SK-N-SH (cell line): ENCODE measurements at regions not wholly inside any gene's neighbourhood (a gene's known extent, or its start where the extent isn't known, plus 50 kb on each side); places are given as distances from the start of the nearest gene placed in this dataset.

Experiments used
- CTCF ChIA-PET: fragments of 300-600, 350-600 bp; formaldehyde crosslinking; extraction: SDS; loops from one replicate; lab custom pipeline; 2021; lab: Yijun Ruan, JAX
- POLR2A ChIA-PET: fragments of 350-600 bp; sonication (Branson Sonifier 250); formaldehyde crosslinking; extraction: SDS; loops from one replicate; lab custom pipeline; 2020; ENCODE audit warnings: antibody characterized with exemption, inconsistent platforms; lab: Yijun Ruan, JAX
- DNase-seq: peaks from one replicate; pipeline ENCODE4 v3.0.0; 2012
- H2AFZ ChIP-seq: fragments of 200-600 bp; sonication (generic); 2 replicates; pipeline ENCODE4 v1.8.1; 2016; ENCODE audit warnings: antibody characterized with exemption, mild to moderate bottlenecking, low read depth
- H3F3A ChIP-seq: fragments of 200-600 bp; sonication (generic); replicated peaks from 2 replicates; pipeline ENCODE3; 2016; ENCODE audit warnings: antibody characterized with exemption, mild to moderate bottlenecking; ENCODE audit not compliant: insufficient read depth
- H3K27ac ChIP-seq, 2 experiments: fragments of 200-500 bp in 1 of 2; fragments of 200-600 bp in 1 of 2; sonication (Bioruptor generic) in 1 of 2; sonication (generic), shearing (Covaris generic) in 1 of 2; 2 replicates each; pipeline versions ENCODE4 v1.5.1 to v1.6.1; 2014 to 2016; ENCODE audit warnings: low read depth in 2 of 2, inconsistent platforms in 1 of 2, low read length in 1 of 2, mild to moderate bottlenecking in 1 of 2, mixed read lengths in 1 of 2
- H3K27me3 ChIP-seq: fragments of 200-600 bp; sonication (generic), shearing (Covaris generic); 2 replicates; pipeline ENCODE4 v1.6.1; 2016; ENCODE audit warnings: mixed run types; ENCODE audit not compliant: insufficient read depth
- H3K36me3 ChIP-seq, 2 experiments: fragments of 200-500 bp in 1 of 2; fragments of 200-600 bp in 1 of 2; sonication (Bioruptor generic) in 1 of 2; sonication (generic) in 1 of 2; replicated peaks in 1 of 2; 2 replicates each; pipeline versions ENCODE3 to v1.5.1; 2014 to 2016; ENCODE audit warnings: low read length in 1 of 2, mild to moderate bottlenecking in 1 of 2; ENCODE audit not compliant: insufficient read depth in 2 of 2, control insufficient read depth in 1 of 2
- H3K4me1 ChIP-seq, 2 experiments: fragments of 200-500 bp in 1 of 2; fragments of 200-600 bp in 1 of 2; sonication (Bioruptor generic) in 1 of 2; sonication (generic), shearing (Covaris generic) in 1 of 2; 2 replicates each; pipeline versions ENCODE4 v1.5.1 to v1.6.1; 2014 to 2016; ENCODE audit warnings: low read depth in 1 of 2, low read length in 1 of 2, mixed run types in 1 of 2; ENCODE audit not compliant: insufficient read depth in 2 of 2, control insufficient read depth in 1 of 2
- H3K4me2 ChIP-seq: fragments of 200-600 bp; sonication (generic), shearing (Covaris generic); 2 replicates; pipeline ENCODE4 v1.6.1; 2017; ENCODE audit warnings: mixed run types
- H3K4me3 ChIP-seq, 2 experiments: fragments of 200-500 bp in 1 of 2; fragments of 200-600 bp in 1 of 2; sonication (Bioruptor generic) in 1 of 2; sonication (generic), shearing (Covaris generic) in 1 of 2; 2 replicates each; pipeline versions ENCODE4 v1.5.1 to v1.8.1; 2014 to 2016; ENCODE audit warnings: low read depth in 2 of 2, inconsistent platforms in 1 of 2, low read length in 1 of 2, mild to moderate bottlenecking in 1 of 2, mixed read lengths in 1 of 2, moderate library complexity in 1 of 2
- H3K79me2 ChIP-seq: fragments of 200-600 bp; sonication (generic); 2 replicates; pipeline ENCODE4 v1.8.1; 2017; ENCODE audit warnings: mild to moderate bottlenecking; ENCODE audit not compliant: insufficient read depth
- H3K9ac ChIP-seq: fragments of 200-600 bp; sonication (generic); 2 replicates; pipeline ENCODE4 v1.6.1; 2017; ENCODE audit warnings: mixed run types
- H3K9me2 ChIP-seq: fragments of 200-600 bp; sonication (generic); 2 replicates; pipeline ENCODE4 v1.6.1; 2017; ENCODE audit warnings: mixed run types
- H3K9me3 ChIP-seq: fragments of 200-600 bp; sonication (generic); 2 replicates; pipeline ENCODE4 v1.6.1; 2017; ENCODE audit warnings: mixed run types, mild to moderate bottlenecking, moderate library complexity
- H4K20me1 ChIP-seq: fragments of 200-600 bp; sonication (generic); 2 replicates; pipeline ENCODE4 v1.6.1; 2017; ENCODE audit warnings: mild to moderate bottlenecking, mixed run types; ENCODE audit not compliant: insufficient read depth
- CTCF ChIP-seq: fragments of 200-600 bp; sonication (generic); IDR thresholded peaks from 2 replicates; pipeline ENCODE4 v1.6.1; 2017; ENCODE audit warnings: antibody characterized with exemption, mild to moderate bottlenecking, moderate library complexity
- FOSL2 ChIP-seq: IDR thresholded peaks from 2 replicates; pipeline ENCODE4 v1.4.0; 2012; ENCODE audit warnings: low read depth, mild to moderate bottlenecking, moderate library complexity, borderline replicate concordance
- MEF2A ChIP-seq: IDR thresholded peaks from 2 replicates; pipeline ENCODE4 v1.4.0; 2012; ENCODE audit warnings: low read depth, borderline replicate concordance
- NFIC ChIP-seq: IDR thresholded peaks from 2 replicates; pipeline ENCODE4 v1.4.0; 2012; ENCODE audit warnings: borderline replicate concordance
- PBX3 ChIP-seq: IDR thresholded peaks from 2 replicates; pipeline ENCODE4; 2012
- RAD21 ChIP-seq: IDR thresholded peaks from 2 replicates; pipeline ENCODE4 v1.6.1; 2012; ENCODE audit warnings: mild to moderate bottlenecking, low read length
- RFX5 ChIP-seq: IDR thresholded peaks from 2 replicates; pipeline ENCODE4 v1.6.1; 2012; ENCODE audit warnings: mild to moderate bottlenecking, improper control_type of control experiment, low read length
- TAF1 ChIP-seq: IDR thresholded peaks from 2 replicates; pipeline ENCODE4 v1.6.1; 2012; ENCODE audit warnings: low read depth, mild to moderate bottlenecking, low read length, moderate library complexity, borderline replicate concordance
- USF1 ChIP-seq: IDR thresholded peaks from 2 replicates; pipeline ENCODE4 v1.4.0; 2012; ENCODE audit warnings: low read depth, borderline replicate concordance
- WGBS: methylation state at CpG from one replicate; pipeline ENCODE4 v1.1.6; 2017; ENCODE audit warnings: low lambda C conversion rate; 5-methylcytosine and 5-hydroxymethylcytosine counted together
- TF ChIP-seq, protein P1 (sequence below): IDR thresholded peaks from 2 replicates; pipeline ENCODE4 v1.4.0; 2012; ENCODE audit warnings: low read depth
- TF ChIP-seq, protein P2 (sequence below): IDR thresholded peaks from 2 replicates; pipeline ENCODE4 v1.4.0; 2012; ENCODE audit warnings: low read depth, borderline replicate concordance

GRCh38 chr16:86993426-86994110 lies 323.6 kb downstream of the C16orf95 start:
- Histone ChIP-seq H3K9me3 (no peaks in the 10 kb centered on the region), H3F3A (peaks cover 14% of the 10 kb centered on the region), H3K4me3 (no peak overlapping the region)
- no peak for TF ChIP-seq RFX5
- TF ChIP-seq USF1, result no peak
- TF ChIP-seq, all 33 proteins: peak for 0
- POLR2A ChIA-PET, result no interaction called here
- Histone ChIP-seq H3K9me2 (no peaks in the 10 kb centered on the region), H3K27me3 (peaks cover 32% of the 10 kb centered on the region; the same call in 1 of the 2 replicates), H2AFZ (no peak overlapping the region), H3K79me2 (no peaks in the 10 kb centered on the region), H3K4me2 (no peak overlapping the region), H3K4me1 (peaks cover 0 to 6% of the 10 kb centered on the region in 2 experiments; a peak in 1 of 4 replicates), H3K27ac (0 out of 4 replicates have a peak overlapping the region, but pooled peaks of 1 of the 2 experiments have one; percentile 59), H4K20me1 (no peaks in the 10 kb centered on the region), H3K9ac (no peak overlapping the region), H3K36me3 (no peaks in the 10 kb centered on the region)
- 22% methylated on average over 22 of the region's 26 CpGs for WGBS
- CTCF ChIA-PET, result no interaction called here
- no peak for DNase-seq

DNA sequence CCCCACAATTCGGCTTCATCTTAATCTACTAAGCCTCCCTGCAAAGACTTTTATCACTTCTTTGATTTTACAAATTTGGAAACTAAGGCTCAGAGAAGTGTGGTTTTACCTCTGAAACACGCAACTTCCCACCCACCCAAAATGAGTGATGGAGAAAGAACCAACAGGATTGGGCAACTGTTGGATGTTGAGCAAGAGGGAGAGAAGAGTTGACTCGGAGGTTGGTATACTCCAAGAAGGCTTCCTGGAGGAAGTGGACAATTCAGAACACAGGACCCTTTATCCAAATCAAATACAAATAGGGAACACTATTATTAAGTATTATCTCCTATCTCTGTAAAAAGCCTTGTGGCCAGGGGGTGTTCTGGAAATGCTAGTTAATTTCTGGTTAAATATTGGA lies 323.0 kb downstream of the C16orf95 start:
- Histone ChIP-seq H3K4me2 (peak overlapping the region; percentile 77), H3K27me3 (peaks cover 35% of the 10 kb centered on the region; the same call in 1 of the 2 replicates), H4K20me1 (no peaks in the 10 kb centered on the region), H3K36me3 (no peaks in the 10 kb centered on the region), H3K4me1 (peaks cover 0 to 6% of the 10 kb centered on the region in 2 experiments; a peak in 1 of 4 replicates), H3K4me3 (no peak overlapping the region; a peak in 1 of 4 replicates), H3K27ac (peak overlapping the region in 1 of 2 experiments; percentile 59; a peak in 2 of 4 replicates), H3K9me2 (no peaks in the 10 kb centered on the region), H3K79me2 (no peaks in the 10 kb centered on the region), H3F3A (peaks cover 14% of the 10 kb centered on the region), H2AFZ (no peak overlapping the region; the same call in 1 of the 2 replicates), H3K9ac (no peak overlapping the region), H3K9me3 (no peaks in the 10 kb centered on the region)
- ChIA-PET CTCF (no interaction called here), POLR2A (no interaction called here)
- WGBS, result 28% methylated on average over 3 of the region's 3 CpGs
- no peak for DNase-seq
- TF ChIP-seq, protein P1, sequence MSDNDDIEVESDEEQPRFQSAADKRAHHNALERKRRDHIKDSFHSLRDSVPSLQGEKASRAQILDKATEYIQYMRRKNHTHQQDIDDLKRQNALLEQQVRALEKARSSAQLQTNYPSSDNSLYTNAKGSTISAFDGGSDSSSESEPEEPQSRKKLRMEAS, result no peak
- no peak for TF ChIP-seq TAF1
- no peak for TF ChIP-seq CTCF
- TF ChIP-seq RAD21, result no peak
- TF ChIP-seq MEF2A, result no peak
- TF ChIP-seq, protein P2, sequence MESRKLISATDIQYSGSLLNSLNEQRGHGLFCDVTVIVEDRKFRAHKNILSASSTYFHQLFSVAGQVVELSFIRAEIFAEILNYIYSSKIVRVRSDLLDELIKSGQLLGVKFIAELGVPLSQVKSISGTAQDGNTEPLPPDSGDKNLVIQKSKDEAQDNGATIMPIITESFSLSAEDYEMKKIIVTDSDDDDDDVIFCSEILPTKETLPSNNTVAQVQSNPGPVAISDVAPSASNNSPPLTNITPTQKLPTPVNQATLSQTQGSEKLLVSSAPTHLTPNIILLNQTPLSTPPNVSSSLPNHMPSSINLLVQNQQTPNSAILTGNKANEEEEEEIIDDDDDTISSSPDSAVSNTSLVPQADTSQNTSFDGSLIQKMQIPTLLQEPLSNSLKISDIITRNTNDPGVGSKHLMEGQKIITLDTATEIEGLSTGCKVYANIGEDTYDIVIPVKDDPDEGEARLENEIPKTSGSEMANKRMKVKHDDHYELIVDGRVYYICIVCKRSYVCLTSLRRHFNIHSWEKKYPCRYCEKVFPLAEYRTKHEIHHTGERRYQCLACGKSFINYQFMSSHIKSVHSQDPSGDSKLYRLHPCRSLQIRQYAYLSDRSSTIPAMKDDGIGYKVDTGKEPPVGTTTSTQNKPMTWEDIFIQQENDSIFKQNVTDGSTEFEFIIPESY, result no peak
- no peak for TF ChIP-seq FOSL2
- TF ChIP-seq PBX3, result no peak
- no peak for TF ChIP-seq NFIC
